Stimulated activated CD4-positive, alpha-beta T cell treated with anti-CD3 and anti-CD28 coated beads, Interleukin-15, amount 100 ng/mL, for 48 hours (primary cell): ENCODE measurements at regions not wholly inside any gene's neighbourhood (a gene's known extent, or its start where the extent isn't known, plus 50 kb on each side); places are given as distances from the start of the nearest gene placed in this dataset.
"Not testable (repeated sequence)": the region's sequence is repeated elsewhere in the genome, so short reads cannot be mapped to it uniquely, and the experiment has no call there.

Experiments
- DNase-seq, 2 donors: peaks; one replicate each; pipeline ENCODE4 v3.0.0-alpha.2; 2020; ENCODE audit warnings: low read depth in 2 of 2

DNA sequence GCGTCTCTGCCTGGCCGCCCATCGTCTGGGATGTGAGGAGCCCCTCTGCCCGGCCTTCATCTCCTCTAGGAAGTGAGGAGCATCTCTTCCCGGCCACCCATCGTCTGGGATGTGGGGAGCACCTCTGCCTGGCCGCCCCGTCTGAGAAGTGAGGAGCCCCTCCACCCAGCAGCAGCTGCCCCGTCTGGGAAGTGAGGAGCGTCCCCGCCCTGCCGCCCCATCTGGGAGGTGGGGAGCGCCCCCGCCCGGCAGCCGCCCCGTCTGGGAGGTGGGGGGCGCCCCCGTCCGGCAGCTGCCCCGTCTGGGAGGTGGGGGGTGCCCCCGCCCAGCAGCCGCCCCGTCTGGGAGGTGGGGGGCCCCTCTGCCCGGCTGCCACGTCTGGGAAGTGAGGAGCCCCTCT is 153.7 kb upstream of the MYRIP start:
- not testable (repeated sequence) for DNase-seq

DNA sequence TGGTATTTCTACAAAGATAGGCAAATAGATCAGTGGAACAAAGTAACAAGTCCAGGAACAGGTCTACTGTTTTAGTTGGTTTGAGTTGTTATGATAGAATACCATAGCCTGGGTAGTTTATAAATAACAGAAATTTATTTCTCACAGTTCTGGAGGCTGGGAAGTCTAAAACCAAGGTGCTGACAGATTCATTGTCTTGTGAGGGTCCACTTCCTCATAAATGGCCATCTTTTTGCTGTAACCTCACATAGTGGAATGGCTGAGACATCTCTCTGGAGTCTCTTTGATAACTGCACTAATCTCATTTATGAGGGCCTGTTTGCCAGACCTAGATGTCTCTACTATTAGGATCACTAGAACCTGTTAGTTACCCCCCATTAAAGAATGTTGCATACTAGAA is 152.3 kb upstream of the MYRIP start:
- no peak for DNase-seq

DNA sequence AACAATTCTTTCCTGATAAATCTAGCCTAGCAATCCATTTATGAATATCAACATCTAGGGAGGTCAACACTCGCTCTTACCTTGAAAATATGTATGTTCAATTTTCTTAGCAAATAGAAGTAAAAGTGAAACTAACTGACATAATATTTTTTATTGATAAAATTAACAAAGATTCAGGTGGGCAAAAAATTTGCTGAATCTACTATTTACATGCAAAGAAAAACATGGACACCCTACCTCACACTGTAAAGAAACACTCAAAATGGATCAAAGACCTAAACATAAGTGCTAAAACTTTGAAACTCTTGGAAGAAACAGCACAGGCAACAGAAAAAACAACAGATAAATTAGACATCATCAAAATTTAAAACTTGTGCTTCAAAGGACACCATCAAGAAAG is 151.6 kb upstream of the MYRIP start:
- no peak for DNase-seq

- no peak for DNase-seq
These were observed 144.5 kb upstream of the MYRIP start for GRCh38 chr3:39664931-39665330.

DNA sequence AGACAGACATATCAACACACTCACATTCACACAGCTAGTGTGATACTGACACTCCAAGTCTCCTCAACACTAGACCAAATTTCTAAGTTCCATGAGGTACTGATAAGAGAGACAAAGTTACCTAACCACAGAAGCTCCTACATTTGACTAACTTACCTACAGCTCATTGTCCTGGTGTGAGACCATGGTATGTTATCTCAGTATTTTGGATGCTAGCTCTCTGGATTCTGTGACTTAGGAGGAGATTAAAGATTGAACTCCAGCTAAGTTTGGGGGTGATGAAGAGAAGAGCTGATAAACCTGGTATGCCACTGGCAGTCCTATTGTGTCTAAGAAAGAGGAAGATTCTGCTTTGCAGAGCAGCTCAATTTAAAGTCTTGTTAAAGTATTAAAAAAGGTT is 144.0 kb upstream of the MYRIP start:
- DNase-seq, result no peak

DNA sequence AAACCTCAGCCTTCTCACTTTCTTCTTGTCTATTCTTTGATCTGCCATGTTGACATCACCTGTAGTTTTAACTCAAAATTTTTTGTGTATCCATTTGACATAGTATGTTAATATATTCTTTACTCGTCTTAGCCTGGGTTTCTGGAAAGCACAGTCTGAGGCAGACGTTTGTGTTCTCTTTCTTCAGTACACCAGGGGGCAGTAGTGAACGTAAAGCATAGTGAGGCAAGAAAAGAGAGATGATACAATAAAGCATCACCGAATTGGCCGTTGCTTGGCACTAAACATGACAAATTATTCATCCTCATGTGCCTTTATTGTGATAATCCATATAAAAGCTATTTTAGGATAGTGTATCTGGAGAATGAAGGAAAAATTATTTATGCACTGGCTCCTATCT is 141.0 kb upstream of the MYRIP start:
- no peak for DNase-seq

GRCh38 chr3:39671116-39671515 is 138.3 kb upstream of the MYRIP start:
- no peak for DNase-seq

DNA sequence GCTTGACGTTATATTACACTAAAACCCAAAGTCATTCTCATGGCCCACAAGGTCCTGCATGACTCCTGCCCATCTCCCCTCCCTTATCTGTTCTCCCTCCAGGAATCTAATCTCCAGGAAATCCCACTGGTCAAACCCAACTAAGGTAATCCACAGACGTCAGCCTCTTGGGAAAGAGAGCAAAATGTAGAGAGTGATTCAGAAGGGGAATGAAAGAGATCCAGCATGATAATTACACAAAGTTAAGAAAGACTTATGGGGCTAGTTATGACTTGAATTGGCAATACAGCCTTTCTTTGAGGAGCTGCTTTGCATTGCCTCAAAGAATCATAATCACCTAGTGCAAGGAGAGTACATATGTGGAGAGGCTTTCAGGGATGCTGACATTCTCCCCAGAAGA is 137.8 kb upstream of the MYRIP start:
- no peak for DNase-seq

DNA sequence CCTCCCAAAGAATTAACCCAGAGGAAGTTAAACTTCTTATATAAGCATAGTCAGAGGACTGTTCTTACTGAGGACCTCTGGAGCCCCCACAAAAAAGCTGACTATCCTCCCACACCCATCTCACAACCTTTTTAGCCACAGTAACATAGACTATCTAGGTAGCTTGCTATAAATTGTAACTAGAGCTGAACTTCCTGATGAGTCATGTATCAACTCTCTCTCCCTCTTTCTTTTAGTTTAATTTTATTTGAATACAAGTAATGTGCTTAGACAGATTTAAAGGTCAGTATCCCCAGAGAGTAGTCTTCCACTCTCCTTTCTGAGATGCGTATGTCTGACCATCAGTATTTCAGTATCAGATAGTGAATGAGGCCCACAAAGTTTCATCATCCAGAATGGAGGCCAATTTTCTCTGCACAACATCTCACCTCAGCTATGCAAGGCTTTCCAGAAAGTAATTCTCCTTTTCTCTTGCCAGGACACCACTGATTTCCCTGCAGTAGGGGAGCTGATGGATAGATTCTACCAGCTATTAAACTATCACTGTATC is 104.0 kb upstream of the MYRIP start:
- no peak for DNase-seq

DNA sequence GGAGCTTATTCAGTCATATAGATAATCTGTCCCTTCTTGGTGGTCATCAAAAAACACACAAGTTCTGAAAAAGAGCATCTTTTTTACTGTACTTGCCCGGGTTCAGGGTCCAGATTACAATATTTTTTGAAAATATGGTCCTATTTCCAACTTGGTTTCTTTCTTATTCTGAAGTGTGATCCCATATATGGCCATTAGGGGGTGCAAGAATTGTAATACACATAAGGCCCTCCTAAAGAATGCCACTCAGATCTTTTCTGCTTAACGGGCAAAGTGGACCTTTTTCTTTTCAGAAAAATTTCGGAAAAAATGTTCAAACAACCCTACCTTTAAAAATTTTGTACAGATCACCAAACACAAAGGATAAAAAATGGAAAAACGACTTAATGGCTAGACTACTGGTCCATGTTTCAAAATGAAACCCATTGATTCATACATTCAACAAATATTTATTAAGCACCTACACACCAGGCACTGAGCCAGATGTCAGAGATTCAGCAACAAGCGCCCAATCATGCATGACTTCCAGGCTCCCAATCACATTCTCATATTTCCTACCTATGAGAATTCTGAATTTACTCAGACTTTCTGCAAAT is 102.0 kb upstream of the MYRIP start:
- DNase-seq, result no peak

DNA sequence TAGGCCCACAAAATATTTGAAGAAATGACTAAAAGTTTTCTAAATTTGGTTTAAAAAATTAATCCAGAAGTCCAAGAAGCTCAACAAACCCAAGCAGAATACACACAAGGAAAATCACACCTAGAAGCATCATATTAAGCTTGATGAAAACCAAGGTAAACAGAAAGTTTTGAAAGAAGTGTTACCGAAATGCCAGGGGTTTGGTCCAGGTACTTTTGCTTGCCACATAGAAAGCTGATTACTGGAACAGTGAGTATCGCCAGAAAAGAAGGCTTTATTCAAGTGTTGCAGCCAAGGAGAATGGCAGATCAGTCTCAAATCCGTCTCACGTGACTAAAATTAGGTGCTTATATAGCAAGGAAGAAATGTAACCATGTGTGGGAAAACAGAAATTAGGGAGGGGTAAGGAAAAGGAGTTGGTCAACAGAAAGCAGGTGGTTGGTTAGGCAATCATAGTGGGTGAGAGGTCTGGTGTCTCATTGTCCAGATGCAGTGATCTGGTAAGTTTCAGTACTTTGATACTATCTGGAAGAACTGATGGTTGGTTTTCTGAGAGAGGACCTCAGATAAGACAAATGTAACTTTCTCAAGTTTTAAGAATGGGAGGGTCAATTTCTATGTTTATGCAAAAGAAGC is 96.9 kb upstream of the MYRIP start:
- no peak for DNase-seq

GRCh38 chr3:39713341-39713740 is 96.1 kb upstream of the MYRIP start:
- not testable (repeated sequence) for DNase-seq

GRCh38 chr3:39716849-39717248 is 92.6 kb upstream of the MYRIP start:
- no peak for DNase-seq

GRCh38 chr3:39718674-39719595 is 90.5 kb upstream of the MYRIP start:
- no peak for DNase-seq

- no peak for DNase-seq
These were observed 88.3 kb upstream of the MYRIP start for GRCh38 chr3:39721076-39721475.

- DNase-seq, result no peak
These were observed 85.1 kb upstream of the MYRIP start for GRCh38 chr3:39724233-39724846.

- no peak for DNase-seq
These were observed 84.1 kb upstream of the MYRIP start for GRCh38 chr3:39725321-39725720.

DNA sequence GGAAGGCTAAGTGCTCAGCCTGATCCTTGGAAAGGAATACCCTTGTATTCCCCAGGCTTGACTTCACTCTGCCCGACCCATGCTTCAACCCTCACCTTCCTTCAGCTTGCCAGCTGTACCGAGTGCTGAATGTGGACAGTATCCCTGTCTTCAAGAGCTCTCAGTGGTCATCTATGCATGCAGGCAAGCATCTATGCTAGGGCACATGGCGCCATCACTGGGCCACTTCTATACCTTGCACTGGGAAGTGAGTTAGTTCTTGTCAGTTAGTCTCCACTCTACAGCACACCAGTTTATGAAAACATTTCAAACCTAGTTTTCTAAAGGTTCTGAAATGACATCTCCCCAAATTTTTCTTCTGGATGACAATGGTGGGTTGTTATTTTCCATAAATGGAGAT is 82.0 kb upstream of the MYRIP start:
- no peak for DNase-seq

DNA sequence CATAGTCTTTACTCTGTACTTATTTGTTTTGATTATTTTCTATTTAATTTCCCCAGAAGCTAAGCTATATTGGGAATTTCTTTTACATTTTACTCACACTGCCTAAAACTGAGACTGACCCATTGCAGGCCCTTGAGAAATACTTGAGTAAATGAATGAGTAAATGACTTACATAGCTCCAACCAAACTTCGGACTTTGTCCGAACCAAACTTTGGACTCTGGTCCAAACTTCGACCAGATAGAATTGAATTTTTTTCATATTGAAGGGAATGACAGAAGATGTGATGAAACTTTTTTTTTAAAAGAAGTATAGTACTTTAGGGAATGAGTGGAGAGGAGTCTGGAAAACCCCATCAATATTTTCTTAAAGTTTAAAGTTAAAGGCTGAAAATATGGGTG is 75.6 kb upstream of the MYRIP start:
- DNase-seq, result no peak

- DNase-seq, result not testable (repeated sequence)
These were observed 69.8 kb upstream of the MYRIP start for GRCh38 chr3:39739658-39740057.

DNA sequence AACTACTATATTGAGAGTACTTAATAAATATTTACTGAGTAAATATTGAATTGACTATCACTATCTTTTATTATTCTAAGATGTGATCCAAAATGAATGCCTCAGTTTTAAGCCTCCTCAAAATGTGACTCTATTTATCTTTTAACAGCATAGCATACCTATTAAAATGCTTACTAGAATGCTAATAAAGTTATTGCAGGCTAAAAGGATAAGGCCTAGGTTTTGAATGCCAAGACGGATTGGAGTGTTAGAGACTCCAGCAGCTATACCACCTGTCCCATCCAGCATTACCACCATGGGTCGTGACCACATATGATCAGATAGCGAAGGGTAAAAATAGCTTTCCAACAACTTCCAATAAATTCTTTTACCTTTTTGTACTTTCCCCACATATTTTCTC is 64.7 kb upstream of the MYRIP start:
- DNase-seq, result no peak

GRCh38 chr3:39748002-39748401 is 61.4 kb upstream of the MYRIP start:
- DNase-seq, result no peak
